ENCODE measurements at regions not wholly inside any gene's neighbourhood (a gene's known extent, or its start where the extent isn't known, plus 50 kb on each side); places are given as distances from the start of the nearest gene placed in this dataset.
A peak's percentile ranks its signal among the peaks of the same experiment; 100 is the strongest.

DNA sequence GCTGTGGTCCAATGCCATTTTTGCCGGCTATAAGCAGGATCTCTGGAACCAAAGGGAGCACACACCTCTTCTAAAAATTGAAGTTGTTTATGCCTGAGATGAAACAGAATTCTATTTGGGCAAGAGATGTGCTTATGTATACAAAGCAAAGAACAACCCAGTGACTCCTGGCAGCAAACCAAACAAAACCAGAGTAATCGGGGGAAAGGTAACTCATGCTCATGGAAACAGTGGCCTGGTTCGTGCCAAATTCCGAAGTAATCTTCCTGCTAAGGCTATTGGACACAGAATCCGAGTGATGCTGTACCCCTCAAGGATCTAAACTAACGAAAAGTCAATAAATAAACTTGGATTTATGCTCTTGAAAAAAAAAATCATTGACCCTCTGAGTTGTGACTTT is 178.7 kb downstream of the CEMIP2 start:
- no peak for DNase-seq (ENCODE audit: low read depth)

DNA sequence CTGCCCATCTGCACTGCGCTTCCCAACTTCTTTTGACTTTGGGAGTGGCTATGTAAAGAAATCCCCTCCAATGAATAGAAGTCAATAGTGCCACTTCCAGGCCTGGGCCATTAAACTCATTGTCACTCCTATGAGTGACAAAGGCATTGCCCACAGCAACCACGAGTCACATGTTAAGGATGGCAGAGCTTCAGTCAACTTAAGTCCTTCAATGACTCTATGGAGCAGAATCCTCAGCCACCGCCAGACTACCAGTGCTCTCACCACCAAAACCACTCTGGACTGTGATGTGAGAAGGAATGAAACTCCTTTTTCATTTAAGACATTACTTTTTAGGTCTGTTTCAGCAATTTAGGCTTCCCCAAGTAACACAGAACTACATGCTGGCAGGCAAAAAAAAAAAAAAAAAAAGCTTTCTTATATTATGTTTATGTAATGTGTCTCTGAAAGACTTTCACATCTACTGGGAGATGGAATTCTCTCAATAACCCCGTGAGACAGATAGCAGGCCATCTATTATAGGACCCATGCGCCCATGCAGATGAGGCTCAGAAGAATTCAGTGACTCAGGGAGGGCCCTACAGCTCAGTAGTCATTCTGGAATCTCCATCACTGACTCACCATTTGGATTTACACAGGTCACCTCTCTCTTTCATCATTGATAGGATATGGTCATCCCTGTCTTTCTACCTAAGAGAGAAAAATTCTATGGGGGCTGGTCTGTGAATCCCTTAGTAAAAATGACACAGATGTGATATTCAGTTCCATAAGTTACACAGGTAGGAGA is 180.5 kb downstream of the CEMIP2 start:
- peak; percentile 69 for DNase-seq (ENCODE audit: low read depth)

DNA sequence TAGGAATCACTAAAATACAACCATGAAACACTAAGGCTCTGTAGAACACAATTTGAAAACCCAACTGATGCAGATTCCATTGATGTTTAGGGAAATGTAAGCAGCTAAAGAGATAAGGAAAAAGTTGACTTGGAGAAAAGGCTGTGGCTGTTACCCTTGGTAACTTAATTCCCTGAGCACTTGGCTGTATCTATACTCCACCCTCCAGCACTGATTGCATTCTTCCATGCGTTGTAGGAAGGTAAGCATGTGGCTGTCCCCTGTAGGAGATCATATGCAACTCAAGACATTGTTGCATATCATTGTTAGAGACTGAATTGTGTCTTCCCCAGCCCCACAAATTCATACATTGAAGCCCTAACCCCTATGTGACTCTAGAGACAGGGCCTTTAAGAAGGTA is 184.5 kb downstream of the CEMIP2 start:
- no peak for DNase-seq (ENCODE audit: low read depth)

DNA sequence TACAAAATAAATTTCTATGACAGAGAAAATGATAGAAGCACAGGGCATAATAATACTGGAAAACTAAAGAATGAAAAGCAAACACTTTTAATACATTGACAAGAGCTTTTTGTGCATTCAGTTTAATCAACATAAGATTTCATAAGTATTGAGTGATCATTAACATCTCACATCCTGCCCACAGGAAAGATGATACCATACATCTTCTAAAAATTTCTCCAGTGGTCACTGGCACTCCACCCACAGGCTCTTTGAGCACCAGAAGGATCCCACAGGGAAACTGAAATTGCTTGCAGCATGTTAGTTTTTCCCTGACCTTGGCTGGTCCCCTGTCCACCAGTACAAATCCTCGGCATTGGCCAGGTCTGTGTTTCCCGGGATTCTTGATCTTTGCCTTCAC is 186.0 kb downstream of the CEMIP2 start:
- no peak for DNase-seq (ENCODE audit: low read depth)

DNA sequence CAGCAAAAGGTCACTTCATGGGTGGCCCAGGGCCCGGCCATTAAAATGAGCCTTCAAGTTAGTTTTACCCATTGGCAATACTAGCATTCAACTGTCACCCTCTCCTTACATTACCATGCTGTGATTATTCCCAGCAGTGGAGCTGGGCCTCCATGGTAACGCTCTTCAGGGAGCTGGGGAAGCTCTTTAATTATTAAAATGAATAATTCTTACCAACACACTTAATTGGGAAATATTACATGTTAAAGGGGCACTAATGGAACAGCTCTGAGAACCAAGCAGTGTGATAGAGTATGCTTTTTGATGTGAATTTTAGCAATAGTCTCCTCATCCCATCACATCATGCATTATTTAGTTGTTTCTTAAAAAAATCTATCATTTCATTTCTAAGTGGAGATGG is 187.2 kb downstream of the CEMIP2 start:
- no peak for DNase-seq (ENCODE audit: low read depth)

DNA sequence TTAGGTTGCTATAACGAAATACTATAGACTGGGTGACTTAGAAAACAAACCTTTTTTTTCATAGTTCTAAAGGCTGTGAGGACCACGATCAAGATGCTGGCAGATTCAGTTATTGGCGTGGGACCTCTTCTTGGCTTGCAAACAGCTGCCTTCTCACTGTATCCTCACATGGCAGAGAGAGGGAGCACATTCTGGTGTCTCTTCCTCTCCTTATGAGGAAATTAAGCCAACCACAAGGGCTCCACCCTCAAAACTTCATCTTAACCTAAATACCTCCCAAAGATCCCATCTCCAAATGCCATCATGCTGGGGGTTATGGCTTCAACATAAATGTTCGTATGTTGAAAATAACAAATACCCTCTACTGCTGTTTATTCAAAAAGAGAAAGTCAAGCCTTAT is 197.1 kb downstream of the CEMIP2 start:
- no peak for DNase-seq (ENCODE audit: low read depth)

DNA sequence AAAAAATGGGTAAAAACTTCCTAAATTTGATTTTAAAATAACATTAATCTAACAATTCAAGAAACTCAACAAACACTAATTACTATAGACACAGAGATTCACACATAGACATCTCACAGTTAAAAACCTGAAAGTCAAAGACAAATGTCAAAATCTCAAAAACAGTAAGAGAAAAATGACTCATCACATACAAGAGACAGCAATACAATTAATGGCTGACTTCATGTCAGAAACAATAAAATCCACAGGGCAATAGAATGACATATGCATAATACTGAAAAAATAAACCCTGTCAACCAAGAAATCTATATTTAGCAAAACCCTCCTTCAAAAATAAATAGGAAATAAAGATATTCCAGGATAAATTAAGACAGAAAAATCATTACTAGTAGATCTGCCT is 200.4 kb downstream of the CEMIP2 start:
- no peak for DNase-seq (ENCODE audit: low read depth)

DNA sequence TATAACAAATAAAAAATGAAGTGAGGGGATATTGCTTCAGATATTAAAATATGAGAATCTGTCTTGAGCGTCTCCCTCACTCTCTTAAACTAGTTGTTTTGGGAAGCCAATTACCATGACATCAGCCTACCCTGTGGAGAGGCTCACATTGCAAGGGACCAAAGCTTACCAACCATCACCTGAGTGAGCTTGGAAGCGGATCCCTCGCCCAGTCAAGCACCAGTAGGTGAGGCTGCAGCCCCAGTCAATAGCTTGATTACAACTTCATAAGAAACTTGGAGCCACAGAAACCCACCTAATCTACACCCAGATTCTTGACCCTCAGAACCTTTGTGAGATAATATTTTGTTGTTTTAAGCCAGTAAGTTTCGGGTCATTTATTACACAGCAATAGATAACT is 206.2 kb downstream of the CEMIP2 start:
- DNase-seq (ENCODE audit: low read depth) = no peak

DNA sequence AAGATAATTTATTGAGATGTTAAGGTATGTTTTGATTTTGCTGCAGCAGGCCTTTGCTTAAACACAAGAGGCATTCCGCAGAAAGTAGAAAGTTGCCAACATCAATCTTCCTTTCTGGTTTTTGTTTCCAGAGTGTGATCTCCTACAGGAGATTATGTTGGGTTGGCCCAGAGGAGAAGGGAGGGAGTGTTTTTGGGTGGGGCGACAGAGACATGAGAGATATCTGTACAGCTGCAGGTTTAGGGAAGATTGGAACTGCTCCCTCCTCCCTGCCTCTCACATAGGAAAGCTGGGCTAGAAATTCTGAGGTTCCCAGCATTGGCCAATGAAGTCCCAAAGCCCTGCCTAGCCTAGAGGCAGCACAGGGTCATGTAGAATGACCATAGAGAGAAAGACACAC is 211.0 kb downstream of the CEMIP2 start:
- no peak for DNase-seq (ENCODE audit: low read depth)

DNA sequence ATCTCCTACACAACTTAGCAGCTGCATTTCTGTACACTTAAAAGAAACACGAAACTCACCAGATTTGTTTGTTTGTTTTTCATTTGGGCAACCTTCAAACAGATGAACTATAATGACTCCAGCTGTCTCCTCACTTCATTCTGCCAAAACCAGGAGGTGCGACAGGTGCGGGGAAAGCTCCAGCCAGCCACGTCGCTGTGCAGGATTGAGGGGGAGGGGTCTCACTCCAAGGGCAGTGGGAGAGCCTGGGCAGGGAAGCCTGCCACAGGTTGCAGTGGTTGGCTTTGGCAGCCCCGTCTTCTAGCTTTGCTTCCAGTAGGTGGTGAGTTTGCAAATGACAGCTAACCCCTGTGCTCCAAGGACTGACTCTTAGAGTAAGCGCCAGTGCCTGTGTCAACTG is 215.8 kb downstream of the CEMIP2 start:
- no peak for DNase-seq (ENCODE audit: low read depth)

DNA sequence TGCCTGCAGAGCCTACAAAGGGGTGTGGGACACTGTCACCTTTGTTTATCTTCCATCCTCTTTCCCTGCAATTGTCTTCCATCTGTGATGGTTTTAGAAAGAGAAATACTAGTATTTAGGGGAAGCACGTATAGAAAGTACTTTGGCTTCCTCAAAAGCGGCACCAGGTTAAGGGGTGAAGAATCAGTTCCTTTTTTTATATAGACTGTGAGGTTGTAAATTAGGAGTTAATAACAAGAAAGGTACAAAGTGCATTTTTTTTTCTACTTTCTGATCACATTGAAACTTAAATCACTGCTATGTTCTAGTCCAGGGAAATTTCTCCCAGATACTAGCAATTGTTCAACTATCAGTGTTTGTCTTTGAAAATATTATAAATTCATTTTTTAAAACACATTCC is 219.3 kb downstream of the CEMIP2 start:
- DNase-seq (ENCODE audit: low read depth) = no peak

DNA sequence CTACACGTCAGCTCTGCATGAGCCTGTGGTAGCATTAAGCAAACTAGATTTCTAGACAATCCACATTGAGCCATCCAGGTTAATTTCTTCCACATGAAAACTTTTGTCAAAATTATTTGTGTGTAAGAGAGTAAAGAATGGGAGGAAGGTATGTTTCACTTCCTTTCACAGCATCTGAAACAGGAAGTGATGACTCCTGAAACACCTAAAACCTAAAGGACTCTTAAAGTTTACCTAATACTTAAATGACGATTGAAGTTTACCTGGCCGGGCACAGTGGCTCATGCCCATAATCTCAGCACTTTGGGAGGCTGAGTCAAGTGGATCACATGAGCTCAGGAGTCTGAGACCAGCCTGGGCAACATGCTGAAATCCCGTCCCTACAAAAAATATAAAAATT is 223.8 kb downstream of the CEMIP2 start:
- no peak for DNase-seq (ENCODE audit: low read depth)

DNA sequence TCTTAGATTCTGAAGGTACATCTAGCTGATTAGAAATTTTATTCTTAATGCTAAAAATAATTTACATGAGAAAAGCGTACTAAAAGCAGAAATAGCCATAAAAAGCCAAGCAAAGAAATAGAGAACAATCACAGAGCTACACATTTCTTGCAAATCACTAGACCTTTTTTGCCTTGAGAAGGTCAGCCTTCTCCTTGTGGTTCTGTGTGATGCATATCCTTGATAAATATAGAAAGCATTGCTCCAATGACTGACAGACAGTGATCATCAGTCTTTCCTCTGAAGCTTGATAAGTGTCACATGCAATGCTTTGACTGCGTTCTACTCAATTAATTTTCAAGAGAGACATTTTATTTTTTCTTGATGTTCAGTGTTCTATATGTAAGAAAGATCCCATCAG is 226.9 kb downstream of the CEMIP2 start:
- no peak for DNase-seq (ENCODE audit: low read depth)

DNA sequence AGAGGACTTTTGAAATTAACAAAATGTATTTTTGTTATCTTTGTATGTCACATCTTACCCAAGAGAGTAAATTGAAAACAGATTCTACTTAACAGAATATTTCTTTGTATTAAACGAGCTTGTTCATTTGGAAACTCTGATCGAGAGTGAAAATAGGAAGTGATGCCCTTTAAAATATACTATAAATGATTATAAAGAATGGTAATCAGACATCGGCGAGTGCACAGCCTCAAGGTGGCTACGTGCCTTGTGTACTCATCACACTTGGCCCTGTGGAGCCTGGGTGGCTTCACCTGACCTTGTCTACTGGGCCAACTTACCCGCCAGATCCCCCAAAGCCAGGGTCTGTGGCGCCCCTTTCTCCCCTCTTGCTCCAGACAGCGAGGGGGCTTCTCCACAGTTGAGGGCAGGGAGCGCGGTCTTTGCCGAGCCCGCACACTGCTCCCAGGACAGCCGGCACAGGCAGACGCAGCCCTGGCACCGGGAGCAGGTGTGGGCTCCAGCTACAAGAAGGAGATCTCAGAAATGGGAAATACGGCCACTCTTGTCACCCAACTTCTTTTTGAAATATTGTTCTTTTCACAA is 243.2 kb downstream of the CEMIP2 start:
- no peak for DNase-seq (ENCODE audit: low read depth)

DNA sequence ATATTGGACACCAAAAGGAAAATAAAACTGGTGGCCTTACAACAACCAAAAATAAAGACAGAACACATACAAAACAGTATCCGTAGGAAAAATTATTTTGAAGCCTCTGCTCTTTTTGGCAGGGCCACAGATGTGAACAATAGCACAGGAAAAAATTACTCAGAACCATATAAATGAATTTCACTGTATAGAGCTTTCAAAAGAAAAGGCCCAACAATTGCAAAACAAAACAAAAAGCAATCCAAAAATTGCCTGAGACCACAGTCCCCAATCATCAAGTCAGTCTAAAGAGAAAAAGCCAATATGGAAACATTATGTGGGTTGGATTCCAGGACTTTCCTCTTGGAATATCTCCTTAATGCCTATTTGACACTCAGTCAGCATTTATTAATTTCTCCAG is 243.8 kb downstream of the CEMIP2 start:
- no peak for DNase-seq (ENCODE audit: low read depth)

DNA sequence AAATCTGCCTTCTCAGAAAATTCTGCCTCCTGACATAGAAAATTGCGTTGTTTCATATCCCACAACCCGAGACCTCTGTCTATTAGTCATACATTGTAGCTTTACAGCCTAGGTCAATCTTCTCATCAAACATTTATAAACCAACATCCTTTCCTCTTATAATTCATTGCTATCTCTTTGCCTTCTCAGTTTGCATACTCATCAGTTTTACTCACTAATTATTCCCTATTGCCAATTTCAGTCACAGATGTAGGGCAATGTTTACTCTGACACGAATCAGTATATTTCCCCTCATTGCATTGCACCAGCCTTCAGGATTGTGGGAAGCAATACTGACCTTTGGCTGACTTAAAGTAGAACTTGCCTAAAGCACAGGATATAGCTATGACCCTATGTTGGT is 247.2 kb downstream of the CEMIP2 start:
- no peak for DNase-seq (ENCODE audit: low read depth)

DNA sequence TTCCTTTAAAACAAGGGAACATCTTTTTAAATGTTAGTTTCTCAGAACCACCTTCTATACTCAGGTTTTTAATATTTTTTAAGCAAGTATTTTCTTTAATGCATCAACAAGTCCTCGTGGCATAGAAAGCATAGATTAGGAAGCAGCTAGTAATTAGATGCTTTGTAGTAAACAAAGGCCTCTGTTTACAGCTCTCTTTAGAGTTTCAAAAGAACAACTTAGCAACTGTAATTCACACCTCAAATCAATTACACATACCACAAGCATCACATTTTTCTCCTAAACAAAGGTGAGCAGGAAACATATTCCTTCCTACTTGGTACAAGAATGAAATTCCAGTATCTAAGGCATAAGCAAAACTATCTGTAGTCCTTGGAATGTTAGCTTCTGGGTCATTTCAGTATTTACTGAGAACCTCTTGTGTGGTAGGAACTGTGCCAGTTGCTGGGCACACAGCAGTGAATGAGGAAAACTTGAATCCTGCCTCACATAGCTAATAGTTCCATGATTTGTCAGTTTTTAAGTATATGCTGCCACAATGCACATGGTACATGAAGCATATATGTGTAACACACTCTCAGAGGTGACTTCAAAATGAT is 249.1 kb downstream of the CEMIP2 start:
- DNase-seq (ENCODE audit: low read depth) = no peak

DNA sequence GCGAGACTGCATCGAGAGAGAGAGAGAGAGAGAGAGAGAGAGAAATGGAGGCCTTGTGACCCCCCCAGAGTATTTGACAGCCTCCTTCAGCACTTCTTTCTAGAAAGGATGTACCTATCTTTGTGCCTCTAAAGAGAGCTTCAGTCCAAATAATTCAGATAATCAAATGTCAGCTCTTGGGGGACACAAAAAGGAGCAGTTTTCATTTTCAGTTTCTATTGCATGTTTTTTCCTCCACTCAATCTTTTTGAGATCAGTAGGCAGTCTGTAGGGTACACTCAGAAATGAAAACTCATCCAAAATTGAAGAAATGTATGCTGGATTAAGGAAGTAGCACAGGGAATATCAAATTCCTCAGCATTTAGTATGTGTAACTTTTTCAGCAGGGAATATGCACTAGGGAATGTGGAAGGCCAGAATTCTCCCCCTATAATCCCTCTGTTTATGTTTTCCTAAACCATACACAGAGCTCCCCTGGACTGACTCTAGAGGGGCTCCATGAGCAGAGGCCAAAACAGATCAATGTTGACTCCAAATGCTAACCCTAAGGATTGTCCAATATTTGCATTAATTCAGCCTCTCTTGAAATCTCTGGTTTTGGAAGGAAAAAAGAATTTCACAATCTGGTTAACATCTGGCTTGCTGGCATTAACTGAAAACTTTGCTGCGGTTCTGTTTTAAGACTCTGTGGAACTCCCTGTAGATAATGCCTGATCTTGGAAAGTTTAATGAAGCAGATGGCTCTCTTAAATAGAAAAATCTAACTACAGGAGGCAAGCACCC is 250.1 kb downstream of the CEMIP2 start:
- no peak for DNase-seq (ENCODE audit: low read depth)

DNA sequence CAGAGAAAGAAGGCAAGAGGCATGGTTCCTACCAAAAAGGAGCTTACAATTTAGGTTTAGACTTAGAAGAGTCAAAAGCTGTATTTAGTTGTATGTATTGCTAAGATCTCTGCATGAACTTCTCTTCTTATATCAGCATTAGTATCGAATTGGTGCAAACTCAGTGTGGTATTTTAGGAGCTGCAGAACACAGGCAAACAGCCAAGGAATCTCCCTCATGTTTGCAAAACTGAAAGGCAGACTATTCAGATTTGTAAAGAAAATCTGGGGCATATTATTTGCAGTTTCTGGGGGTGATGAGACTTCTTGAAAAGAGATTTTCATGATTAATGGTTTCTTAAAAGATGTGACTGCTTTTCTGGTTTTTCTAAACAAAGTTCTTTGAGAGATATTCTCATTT is 252.7 kb downstream of the CEMIP2 start:
- no peak for DNase-seq (ENCODE audit: low read depth)

DNA sequence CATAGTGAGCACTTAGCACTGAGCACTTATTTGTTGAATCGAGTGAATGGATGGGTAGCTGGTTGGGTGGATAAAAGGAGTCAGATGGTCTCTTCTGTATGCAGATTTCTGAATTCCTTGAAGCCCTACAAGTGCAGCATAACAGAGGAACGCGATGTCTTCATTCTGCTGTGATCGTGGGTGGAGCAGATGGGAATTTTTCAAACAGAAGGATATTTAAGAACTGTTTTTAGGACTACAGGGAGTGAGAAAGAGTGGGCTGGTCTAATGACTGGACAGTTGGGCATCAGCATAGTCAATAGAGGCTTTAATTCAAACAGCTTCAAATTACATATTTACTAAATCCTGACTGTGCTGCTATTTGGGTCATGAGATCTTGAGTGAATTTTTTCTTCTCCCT is 253.2 kb downstream of the CEMIP2 start:
- DNase-seq (ENCODE audit: low read depth) = no peak

DNA sequence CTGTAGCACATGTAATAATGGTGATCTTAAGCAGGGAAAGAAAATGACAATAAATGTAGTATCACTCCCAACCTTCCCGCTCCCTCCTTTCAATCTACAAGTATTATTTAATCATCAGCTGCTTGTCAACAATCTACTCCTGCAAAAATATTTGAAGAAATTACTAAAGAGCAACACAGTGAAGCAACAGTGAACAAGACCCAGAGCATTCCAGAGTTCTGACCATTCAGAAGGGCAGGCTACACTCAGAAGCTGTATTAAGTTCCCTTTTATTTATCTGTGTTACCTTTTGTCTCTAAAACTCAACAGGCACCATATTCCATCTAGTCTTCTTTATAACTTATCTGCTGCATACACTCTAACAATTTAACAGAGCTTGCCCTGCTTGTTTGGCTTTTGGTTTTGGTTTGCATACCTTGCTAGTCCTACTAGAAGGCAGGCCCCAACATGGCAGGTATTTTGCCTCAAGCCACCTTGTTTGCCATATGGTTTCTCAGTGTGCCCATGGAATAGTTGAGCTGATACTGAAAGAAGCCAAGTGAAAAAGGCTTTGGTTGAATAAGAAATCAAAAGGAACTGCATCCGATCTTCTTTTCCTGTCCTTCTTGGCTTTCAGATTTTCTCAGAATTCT is 253.9 kb downstream of the CEMIP2 start:
- DNase-seq (ENCODE audit: low read depth) = no peak

DNA sequence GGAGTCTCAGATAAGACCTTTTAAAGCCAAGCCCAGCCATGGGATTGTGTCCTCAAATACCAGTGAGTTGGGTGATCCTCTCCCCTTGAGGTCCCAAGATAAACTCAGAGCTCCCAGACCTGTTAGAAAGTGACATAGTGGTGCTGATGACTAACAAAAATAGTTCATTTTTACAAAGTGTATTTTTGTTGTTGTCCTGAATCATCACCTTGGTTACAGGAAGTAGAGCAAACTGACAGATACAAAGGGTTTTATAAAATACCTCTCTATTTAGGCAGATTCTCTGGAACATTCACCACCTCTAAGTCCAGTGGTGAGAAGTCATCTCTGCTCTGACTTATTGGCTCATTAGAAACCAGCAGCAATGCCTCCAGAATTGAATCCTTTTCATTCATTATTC is 259.3 kb downstream of the CEMIP2 start:
- DNase-seq (ENCODE audit: low read depth) = peak; percentile 0

Data from EH (cell line).